ENCODE measurements at regions not wholly inside any gene's neighbourhood (a gene's known extent, or its start where the extent isn't known, plus 50 kb on each side); places are given as distances from the start of the nearest gene placed in this dataset.

DNA sequence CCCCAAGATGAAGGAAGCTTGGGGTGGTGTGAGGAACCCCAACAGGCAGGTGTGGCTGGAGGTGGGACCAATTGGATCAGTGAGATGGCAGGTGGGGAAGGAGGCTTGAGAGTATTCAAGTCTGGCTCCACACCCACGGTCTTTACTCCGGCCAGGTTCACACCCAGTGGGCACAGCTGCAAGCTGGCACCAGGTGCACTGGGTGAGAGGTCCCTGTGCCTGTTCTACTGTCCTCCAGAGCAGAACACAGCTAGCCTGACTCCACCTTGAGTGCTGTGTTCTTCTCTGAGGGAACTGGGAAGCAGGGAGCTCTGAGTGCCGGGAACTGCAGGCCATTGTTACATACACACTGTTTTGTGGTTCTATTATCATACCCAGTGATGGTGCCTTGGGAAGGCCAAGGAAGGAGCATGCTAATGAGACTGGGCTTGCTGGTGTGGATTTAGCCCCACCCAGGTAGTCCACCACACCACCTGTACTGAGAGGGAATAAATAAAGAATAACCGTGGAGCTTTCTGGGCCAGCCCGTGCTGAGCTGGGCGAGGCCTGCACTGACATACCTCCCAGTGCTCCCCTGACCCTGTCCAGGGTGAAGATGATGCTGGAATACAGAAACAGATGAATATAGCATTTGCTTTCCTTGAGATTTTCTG is 93.4 kb downstream of the ABHD5 start:
- no peak for DNase-seq (ENCODE audit: low spot score)

DNA sequence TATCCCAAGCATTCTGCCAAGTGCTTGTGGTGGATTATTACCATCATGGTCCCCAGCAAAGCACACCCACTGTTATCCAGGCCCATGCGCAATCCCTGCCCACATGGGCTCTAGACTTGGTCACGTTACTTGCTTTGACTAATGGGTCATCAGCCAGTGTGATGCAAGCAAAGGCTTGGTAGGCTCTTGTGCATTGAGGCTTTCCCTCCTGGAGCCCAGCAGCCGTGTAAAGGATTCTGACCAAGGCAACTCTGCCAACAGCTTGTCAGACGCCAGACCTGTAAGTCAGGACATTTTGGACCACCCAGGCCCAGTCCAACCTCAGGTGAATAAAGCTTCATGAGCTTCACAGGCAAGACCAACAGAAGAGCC is 93.9 kb downstream of the ABHD5 start:
- no peak for DNase-seq (ENCODE audit: low spot score)

- no peak for DNase-seq (ENCODE audit: low spot score)
These were observed 94.8 kb downstream of the ABHD5 start for GRCh38 chr3:43785551-43785950.

DNA sequence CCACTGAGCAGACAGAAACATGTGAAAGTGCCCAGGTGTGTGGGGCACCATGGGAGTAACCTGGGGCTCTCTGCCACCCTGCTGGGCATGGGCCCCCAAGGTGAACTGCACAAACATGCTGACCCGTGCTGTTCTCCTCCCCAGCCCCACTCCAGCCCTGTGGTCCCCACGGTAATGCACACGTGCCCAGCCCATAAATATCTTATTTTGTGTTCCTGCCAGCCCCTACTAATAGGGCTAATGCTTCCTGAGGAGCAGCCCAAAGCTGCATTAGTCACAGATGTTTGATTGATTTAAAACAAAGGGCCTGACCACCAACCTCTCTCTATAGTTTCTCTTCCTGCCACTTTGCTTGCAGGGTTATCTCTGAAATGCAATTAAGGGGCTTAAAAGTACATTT is 95.4 kb downstream of the ABHD5 start:
- DNase-seq (ENCODE audit: low spot score) = no peak

DNA sequence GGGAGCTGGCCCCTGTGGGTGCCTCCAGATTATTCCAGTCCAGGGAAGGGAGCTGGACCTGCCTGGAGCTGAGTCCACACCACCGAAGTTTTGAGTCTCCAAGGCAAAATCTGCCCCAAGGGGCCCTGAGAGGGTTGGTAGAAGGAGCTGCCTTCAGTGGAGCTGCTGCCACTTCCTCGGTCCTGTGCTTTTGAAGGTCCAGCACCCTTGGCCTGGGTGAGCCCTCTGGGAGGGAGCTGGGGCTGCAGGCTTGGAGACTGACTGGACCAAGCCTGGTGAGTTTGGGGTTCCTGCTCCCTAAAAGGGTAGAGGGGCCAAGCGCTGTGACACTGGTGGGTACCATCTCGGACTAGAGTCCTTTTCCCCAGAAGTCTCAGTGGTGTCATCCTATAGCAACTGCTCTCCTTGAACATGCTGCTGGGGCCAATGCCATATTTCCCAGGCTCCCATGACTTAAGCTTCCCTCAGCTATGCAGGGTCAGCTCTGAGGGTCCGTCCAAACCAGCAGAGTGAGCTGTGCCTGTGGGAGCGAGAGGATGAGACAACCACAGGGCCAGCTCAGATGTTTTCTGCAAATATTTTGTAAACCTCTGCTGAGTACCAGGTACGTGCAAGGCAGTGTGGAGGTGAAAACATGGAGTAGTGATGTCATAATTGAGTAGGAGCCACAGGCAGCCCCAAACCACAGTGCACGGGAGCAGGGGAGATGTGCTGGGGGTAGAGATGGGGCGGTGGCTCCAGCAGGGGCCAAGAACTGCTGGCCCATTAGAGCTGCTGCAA is 96.0 kb downstream of the ABHD5 start:
- no peak for DNase-seq (ENCODE audit: low spot score)

GRCh38 chr3:43787330-43787729 is 96.6 kb downstream of the ABHD5 start:
- no peak for DNase-seq (ENCODE audit: low spot score)

DNA sequence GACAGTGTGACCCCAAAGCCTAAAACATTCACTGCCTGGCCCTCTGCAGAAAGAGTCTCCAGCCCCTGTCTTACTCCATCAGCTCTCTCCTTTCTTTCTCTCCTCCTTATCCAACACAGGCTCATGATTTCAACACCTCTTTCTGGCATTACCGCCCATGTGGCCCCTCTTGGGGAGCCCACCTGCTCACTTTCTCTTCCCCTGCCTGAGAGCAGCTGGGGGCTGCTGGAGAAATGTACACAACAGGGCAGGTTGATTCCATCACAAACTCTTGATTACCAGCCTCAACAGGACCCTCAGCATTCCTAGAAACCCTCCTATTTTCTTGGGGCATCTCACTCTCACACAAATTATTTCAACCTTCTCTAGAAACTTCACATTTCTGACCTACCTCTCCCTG is 98.3 kb downstream of the ABHD5 start:
- DNase-seq (ENCODE audit: low spot score) = no peak

DNA sequence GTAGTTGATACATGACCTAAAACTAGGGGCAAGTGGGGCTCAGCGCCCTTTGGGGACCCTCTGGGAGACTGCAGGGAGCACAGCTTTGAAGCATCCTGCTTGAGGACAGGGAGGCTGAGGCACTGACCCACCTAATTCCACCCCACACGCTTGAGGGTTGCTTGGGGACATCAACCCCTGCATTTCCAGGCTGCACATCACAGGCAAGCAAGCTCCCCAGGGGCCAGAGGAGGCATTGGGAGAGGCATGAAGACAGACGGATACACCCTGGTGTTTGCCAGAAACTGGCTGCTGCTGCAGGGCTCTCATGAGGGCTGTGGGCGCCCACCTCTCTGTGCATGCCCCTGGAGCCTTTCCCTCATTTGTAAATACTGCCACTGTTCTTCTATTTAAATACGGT is 99.3 kb downstream of the ABHD5 start:
- no peak for DNase-seq (ENCODE audit: low spot score)

- DNase-seq (ENCODE audit: low spot score) = no peak
These were observed 99.7 kb downstream of the ABHD5 start for GRCh38 chr3:43790476-43790875.

DNA sequence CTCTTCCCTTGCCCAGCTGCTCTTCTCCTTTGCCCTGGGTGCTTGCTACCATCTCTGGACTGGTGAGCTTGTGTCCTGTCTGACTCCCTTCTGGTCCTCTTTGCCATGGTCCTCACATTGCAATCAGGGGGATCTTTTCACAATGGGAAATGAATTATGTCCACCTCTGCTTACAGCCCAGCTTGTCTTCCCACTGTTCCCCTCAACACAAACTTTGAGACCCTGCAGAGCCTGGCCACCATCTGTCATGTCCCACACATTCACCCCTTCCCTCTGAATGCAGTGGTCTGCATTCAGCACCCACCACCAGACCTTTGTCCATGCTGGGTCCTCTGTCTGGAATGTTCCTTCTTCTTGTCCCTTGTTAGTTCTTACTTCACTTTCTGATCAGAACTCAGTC is 100.5 kb downstream of the ABHD5 start:
- no peak for DNase-seq (ENCODE audit: low spot score)

- DNase-seq (ENCODE audit: low spot score) = no peak
These were observed 102.2 kb downstream of the ABHD5 start for GRCh38 chr3:43792904-43793303.

- DNase-seq (ENCODE audit: low spot score) = no peak
These were observed 103.1 kb downstream of the ABHD5 start for GRCh38 chr3:43793648-43794372.

DNA sequence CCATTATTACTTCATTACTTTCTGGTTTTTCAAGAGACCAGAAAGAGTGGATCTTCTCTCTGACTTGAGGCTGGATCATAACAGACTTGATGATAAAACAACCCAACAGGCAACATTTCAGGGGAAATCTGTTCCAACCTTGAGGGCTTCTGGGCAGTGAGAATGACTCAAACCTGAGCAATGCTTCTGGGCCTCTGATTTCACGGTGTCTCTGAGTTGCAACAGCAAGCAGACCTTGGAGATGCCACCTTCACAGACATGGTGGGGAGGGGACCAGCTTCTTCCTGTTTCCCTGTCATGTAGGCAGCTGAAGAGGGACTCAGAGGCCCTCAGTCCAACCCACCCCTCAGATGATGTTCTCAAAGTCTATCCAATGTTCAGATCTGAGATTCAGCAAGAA is 104.0 kb downstream of the ABHD5 start:
- DNase-seq (ENCODE audit: low spot score) = no peak

DNA sequence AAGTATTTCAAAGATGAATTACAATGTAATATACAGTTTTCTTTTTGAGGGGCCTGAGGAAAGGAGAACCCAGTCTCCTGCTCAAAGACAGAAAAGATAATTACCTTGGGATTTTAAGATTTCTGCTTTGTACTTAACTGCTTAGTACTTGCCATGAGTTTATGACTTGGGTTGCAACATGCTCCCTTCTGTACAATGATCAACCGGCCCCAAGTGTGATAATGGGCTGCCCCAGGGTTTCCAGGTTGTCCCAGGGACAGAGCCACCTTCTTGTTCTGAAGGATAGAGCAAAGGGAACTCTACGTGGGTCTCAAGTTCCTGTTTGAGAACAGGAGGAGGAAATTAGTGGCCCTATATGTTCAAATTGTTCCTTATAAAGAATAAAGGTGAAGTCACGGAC is 104.8 kb downstream of the ABHD5 start:
- no peak for DNase-seq (ENCODE audit: low spot score)

- DNase-seq (ENCODE audit: low spot score) = no peak
These were observed 105.4 kb downstream of the ABHD5 start for GRCh38 chr3:43796041-43796596.

GRCh38 chr3:43797794-43798193 is 107.1 kb downstream of the ABHD5 start:
- DNase-seq (ENCODE audit: low spot score) = no peak

DNA sequence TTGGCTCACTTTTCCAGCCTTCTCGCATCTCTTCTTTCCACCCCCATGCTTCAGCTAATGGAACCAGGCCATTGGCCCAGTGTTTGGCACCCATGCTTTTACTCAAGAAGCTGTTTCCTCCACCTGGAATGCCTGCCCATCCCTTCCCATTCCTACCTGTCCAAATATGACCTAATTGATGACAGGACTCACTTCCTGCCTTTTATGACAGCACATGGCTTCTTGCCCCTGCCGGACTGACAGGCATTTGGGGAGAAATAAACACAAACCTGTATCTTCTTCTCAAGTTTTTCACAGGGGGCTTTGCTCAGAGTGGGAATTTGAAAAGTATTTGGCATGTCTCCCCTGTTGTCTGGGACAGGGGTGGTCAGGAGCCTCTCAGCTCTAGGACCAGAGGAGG is 120.1 kb downstream of the ABHD5 start:
- DNase-seq (ENCODE audit: low spot score) = no peak

DNA sequence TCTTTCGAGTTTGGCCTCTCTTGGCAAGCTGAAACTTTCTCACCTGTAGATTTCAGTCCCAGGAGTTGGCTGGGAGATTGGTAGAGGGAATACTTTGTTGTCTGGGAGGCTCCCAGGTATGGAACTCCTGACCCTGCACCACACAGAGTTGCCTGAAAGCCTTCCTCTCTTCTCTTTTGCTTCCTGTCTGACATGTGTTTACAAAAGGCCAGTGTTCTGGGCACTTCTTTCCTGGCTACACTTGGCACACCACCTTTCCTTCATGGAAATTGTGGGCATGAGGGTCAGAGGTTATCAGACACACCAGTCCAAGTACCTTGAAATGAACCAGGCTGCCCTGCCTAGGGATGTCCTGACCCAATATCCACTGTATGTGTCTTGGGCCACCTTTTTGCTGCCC is 123.7 kb downstream of the ABHD5 start:
- no peak for DNase-seq (ENCODE audit: low spot score)

DNA sequence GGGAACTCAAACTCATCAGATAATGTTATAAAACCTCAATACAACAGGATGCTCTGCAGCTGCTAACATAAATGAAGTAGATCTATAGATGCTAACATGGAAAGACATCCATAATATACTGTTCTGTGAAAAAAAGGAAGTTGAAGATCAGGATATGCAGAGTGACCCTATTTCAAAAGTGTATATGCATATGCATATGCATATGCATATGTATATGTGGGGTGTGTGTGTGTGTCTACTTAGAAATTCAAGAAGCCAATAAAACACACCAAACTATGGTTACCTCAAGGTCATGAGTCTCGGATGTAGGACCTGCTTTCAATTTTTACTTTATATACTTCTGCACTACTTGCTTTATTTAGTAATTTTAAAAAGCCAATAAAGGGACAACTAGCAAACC is 125.6 kb downstream of the ABHD5 start:
- DNase-seq (ENCODE audit: low spot score) = no peak

DNA sequence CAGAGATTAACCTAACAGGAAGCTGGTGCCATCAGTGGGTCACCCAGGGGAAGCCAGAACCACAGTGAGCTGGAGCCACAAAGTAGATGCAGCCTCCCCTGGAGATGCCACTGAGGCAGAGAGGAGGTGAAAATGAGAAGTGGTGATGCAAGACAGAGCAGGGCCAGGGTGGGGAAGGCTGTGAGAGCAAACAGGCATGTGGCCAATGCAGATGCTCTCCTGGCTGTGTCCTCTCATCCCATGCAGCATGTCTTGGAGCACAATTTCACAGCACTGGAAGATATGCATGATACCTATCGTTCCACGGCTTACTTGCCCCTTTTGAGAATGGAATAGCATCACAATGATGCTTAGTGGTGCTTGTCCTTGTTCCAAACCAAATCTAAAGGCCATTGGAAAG is 126.3 kb downstream of the ABHD5 start:
- DNase-seq (ENCODE audit: low spot score) = no peak

DNA sequence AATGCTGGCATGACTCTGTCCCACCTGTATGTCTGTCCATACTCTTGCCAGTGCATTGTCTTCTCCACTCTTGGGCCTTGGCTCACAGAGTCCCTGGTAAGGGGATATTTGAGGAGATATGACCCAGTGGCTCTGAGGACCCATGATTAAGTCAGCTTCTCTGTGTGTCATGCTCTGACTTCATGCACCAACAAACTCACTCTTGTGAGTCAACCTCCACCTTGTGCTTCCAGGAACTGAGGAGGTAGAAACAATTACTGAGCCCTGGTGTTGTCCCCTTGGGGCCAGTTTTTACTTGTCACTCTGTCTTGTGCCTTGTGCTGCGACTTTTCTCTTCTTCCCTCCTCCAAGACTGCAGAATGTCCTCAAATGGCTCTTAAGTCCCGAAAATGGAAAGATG is 127.1 kb downstream of the ABHD5 start:
- no peak for DNase-seq (ENCODE audit: low spot score)

- DNase-seq (ENCODE audit: low spot score) = no peak
These were observed 127.5 kb downstream of the ABHD5 start for GRCh38 chr3:43818229-43818628.
